ENCODE measurements at regions not wholly inside any gene's neighbourhood (a gene's known extent, or its start where the extent isn't known, plus 50 kb on each side); places are given as distances from the start of the nearest gene placed in this dataset.

DNA sequence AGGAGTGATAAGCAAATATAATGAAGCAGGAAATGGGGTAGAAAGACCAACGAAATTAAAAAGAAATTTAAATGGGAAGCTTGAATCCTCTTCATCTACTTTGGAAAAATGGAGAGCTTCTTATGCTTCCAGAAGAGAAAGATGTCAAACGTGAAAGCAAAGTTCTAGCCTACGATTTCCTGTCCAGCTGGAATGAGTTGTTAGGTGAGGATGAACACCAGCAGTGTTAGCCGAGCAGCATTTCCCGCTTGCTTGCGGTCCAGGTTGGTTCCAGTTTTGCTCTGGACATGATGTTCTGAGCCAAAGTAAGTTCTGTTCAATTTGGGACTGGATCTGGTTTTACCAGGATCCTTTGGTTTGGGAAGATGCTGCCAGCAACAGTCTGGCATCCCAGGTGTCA, 78.9 kb downstream of the DACT1 start:
- TF ChIP-seq, protein P1, sequence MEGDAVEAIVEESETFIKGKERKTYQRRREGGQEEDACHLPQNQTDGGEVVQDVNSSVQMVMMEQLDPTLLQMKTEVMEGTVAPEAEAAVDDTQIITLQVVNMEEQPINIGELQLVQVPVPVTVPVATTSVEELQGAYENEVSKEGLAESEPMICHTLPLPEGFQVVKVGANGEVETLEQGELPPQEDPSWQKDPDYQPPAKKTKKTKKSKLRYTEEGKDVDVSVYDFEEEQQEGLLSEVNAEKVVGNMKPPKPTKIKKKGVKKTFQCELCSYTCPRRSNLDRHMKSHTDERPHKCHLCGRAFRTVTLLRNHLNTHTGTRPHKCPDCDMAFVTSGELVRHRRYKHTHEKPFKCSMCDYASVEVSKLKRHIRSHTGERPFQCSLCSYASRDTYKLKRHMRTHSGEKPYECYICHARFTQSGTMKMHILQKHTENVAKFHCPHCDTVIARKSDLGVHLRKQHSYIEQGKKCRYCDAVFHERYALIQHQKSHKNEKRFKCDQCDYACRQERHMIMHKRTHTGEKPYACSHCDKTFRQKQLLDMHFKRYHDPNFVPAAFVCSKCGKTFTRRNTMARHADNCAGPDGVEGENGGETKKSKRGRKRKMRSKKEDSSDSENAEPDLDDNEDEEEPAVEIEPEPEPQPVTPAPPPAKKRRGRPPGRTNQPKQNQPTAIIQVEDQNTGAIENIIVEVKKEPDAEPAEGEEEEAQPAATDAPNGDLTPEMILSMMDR (IDR thresholded peaks at IDR 0.05; ENCODE audit: low read depth, low read length): no peak

DNA sequence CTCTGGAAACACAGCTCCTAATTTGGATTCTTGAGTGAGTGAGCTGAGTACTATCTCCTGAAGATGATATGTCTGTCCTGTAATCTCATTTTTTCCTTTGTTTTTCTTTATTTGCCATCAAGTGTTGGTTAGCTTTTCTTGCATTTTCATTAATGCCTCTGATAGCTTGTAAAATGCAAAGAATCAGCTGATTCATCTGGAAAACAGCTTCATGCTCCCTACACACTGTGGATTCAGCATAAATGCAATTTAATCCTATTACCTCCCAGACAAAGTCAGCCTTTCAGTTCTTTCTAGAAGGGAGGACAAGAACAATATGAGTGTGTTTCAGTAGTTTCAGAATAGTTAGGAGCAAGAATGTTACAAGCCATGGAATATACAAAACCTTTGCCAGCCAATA, 79.4 kb downstream of the DACT1 start:
- Histone ChIP-seq H3K4me1 (no peaks in the 10 kb centered on the region), H3K27me3 (no peaks in the 10 kb centered on the region; the same call in 1 of the 2 replicates), H3K9me3 (no peaks in the 10 kb centered on the region), H3K36me3 (no peaks in the 10 kb centered on the region), H3K4me3 (ENCODE audit: low read depth, low read length) (no peak overlapping the region)
- DNase-seq: no peak
- TF ChIP-seq, protein P1 (IDR thresholded peaks at IDR 0.05; ENCODE audit: low read depth, low read length): no peak

More for the DNA sequence above, 78.9 kb downstream of the DACT1 start:
- DNase-seq: no peak
- Histone ChIP-seq H3K27me3 (no peaks in the 10 kb centered on the region; the same call in 1 of the 2 replicates), H3K4me1 (peaks cover 3% of the 10 kb centered on the region; the same call in 1 of the 2 replicates), H3K9me3 (no peaks in the 10 kb centered on the region), H3K4me3 (ENCODE audit: low read depth, low read length) (no peak overlapping the region), H3K36me3 (no peaks in the 10 kb centered on the region)

DNA sequence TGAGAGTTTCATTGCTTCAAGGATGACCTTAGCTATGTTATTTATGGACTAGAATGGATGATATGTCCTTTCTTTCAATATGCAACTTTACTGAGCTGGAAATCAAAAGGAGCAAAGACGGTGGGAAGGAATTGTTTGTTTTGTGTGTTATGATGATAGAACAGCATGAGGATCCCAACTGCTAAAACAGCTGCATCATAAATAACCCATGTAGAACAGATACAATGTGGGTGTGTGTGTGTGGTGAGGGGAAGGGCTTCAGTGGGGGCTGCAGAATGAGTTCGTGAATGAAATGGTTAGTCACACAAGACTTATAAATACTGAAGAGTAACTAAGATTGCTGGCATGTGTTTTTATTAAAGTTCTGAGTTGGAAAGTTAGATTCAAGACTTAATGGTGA, 80.1 kb downstream of the DACT1 start:
- H3K9me3 ChIP-seq: no peaks in the 10 kb centered on the region
- TF ChIP-seq, protein P1 (IDR thresholded peaks at IDR 0.05; ENCODE audit: low read depth, low read length): no peak
- H3K27me3 ChIP-seq: no peaks in the 10 kb centered on the region; the same call in 1 of the 2 replicates
- H3K36me3 ChIP-seq: no peaks in the 10 kb centered on the region
- no peak for DNase-seq
- no peak overlapping the region for H3K4me3 ChIP-seq (ENCODE audit: low read depth, low read length)
- H3K4me1 ChIP-seq: no peaks in the 10 kb centered on the region

DNA sequence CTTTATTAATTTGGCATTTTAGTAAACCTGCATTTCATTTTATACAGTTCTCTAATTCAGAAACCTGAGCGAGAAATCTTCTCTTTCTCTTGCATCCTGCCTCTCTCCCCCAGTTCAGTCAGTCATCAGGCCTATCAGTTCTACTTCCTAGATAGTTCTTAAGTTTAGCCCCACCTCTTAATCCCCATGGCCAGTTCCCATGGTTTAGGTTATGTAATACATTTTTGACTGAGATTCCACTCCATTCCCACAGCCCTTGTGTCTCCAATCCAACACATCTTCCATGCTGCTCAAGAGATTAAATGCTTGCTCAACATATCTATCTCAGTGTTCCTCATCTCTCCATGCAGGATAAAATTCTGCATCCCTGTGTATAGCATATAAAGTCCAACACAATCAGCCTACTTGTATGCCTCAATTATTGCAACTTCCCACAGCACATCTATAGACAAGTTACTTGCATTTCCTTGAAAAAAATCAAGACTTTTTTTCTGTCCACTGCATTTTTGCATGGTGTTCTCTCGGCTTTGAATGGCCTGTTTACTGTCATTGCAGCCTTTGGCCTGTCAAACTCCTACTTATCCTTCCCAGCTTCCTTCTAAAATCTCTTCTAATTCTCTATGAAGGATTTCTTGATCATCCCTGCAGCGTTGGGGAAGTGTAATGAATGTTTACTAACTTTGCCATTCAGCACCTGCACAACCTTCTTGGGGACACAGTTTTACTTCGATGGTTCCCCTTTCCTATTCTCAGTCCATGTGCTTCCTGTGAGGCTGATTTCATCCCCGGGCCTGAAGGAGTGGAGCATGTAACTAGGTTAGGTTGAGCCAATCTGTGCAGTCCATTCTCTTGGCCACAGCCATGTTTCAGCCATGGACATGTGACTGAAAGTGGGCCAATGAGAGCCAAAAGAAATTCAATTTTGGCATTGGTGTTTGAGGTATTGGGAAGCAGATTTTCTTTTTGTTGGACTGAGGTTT, 80.8 kb downstream of the DACT1 start:
- no peaks in the 10 kb centered on the region for H3K9me3 ChIP-seq
- no peaks in the 10 kb centered on the region for H3K4me1 ChIP-seq
- H3K4me3 ChIP-seq (ENCODE audit: low read depth, low read length): no peak overlapping the region
- H3K27me3 ChIP-seq: no peaks in the 10 kb centered on the region; the same call in 1 of the 2 replicates
- TF ChIP-seq, protein P1 (IDR thresholded peaks at IDR 0.05; ENCODE audit: low read depth, low read length): no peak
- no peaks in the 10 kb centered on the region for H3K36me3 ChIP-seq
- no peak for DNase-seq

DNA sequence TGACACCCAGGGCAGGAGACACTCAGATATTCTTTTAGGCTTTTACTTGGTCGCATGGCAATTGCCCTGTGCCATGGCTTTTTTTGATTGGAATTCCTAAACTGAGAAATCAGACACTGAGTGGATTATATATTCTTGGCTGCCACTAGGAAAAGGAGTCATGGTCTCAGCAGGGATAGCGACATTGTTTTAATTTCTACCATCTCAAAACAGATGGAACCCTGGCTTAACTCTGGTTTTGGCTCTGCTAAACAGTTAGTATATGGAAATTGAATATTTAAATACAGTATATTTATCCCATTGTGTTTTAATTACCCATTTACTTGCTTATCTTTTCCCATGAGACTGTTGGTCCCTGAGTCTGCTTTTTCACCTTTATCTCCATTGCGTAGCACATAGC, 84.0 kb downstream of the DACT1 start:
- TF ChIP-seq, protein P1 (IDR thresholded peaks at IDR 0.05; ENCODE audit: low read depth, low read length): no peak
- Histone ChIP-seq H3K4me3 (ENCODE audit: low read depth, low read length) (no peak overlapping the region), H3K9me3 (no peaks in the 10 kb centered on the region), H3K4me1 (no peaks in the 10 kb centered on the region), H3K27me3 (no peaks in the 10 kb centered on the region; the same call in 1 of the 2 replicates), H3K36me3 (no peaks in the 10 kb centered on the region)
- no peak for DNase-seq

DNA sequence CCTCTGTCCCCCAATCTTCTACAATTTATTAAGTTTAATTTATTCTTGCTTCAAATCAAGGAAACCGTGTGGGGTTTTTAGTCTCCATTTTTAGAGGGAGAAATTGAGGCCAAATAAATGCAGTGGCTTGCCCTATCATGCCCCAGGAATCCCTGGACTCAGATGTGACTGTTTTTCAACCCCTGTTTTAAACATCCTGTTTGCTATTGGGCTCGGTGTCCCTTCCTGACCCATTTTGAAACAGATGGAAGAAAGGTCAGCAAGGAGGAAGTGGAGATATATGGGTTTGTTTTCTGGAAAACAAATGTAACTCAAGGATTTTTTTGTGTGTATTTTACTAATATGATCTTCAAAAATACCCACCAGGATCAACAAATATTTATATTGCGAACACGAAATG, 84.7 kb downstream of the DACT1 start:
- Histone ChIP-seq H3K4me1 (no peaks in the 10 kb centered on the region), H3K36me3 (no peaks in the 10 kb centered on the region), H3K4me3 (ENCODE audit: low read depth, low read length) (no peak overlapping the region), H3K27me3 (no peaks in the 10 kb centered on the region; the same call in 1 of the 2 replicates), H3K9me3 (no peaks in the 10 kb centered on the region)
- no peak for DNase-seq
- TF ChIP-seq, protein P1 (IDR thresholded peaks at IDR 0.05; ENCODE audit: low read depth, low read length): no peak
